GM21528 (cell line): ENCODE measurements at regions not wholly inside any gene's neighbourhood (a gene's known extent, or its start where the extent isn't known, plus 50 kb on each side); places are given as distances from the start of the nearest gene placed in this dataset.
"Not testable (repeated sequence)": the region's sequence is repeated elsewhere in the genome, so short reads cannot be mapped to it uniquely, and the experiment has no call there.

ENCODE experiments used
- ATAC-seq: cut with Tn5 transposase; IDR thresholded peaks from one replicate; pipeline ENCODE4 v1.9.1; 2021; ENCODE audit warnings: mild to moderate bottlenecking, moderate library complexity; ENCODE audit not compliant: unreplicated experiment, low FRiP score

GRCh38 chr2:83112858-83113257 lies 1346.2 kb downstream of the SUCLG1 start:
- no peak for ATAC-seq

- no peak for ATAC-seq
Observed at GRCh38 chr2:83109284-83109683, 1349.8 kb downstream of the SUCLG1 start.

GRCh38 chr2:83106853-83107252 lies 1352.2 kb downstream of the SUCLG1 start:
- ATAC-seq, result no peak

- ATAC-seq, result no peak
Observed at GRCh38 chr2:83104202-83104601, 1354.9 kb downstream of the SUCLG1 start.

DNA sequence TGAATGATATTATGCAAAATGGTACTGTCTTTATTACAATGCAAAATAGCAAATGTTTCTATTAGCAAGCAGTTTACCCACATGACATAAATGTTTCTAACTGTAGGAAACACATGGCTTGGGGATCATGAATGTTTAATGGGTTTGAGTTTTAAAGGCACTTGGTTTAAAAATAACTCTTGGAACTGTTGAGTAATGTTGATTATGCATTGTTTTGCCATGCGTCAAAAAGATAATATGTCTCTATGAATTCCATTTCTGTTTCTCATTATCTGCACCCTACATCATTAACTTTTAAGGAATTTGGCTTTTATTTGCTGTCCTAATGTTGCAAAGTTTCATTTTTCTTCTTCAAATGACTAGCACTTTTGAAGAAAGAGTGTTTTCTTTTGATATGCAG lies 1355.5 kb downstream of the SUCLG1 start:
- ATAC-seq, result no peak

DNA sequence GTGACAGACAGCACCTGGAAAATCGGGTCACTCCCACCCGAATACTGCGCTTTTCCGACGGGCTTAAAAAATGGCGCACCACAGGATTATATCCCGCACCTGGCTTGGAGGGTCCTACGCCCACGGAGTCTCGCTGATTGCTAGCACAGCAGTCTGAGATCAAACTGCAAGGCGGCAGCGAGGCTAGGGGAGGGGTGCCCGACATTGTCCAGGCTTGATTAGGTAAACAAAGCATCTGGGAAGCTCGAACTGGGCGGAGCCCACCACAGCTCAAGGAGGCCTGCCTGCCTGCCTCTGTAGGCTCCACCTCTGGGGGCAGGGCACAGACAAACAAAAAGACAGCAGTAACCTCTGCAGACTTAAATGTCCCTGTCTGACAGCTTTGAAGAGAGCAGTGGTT lies 1370.0 kb downstream of the SUCLG1 start:
- not testable (repeated sequence) for ATAC-seq

GRCh38 chr2:83085869-83086268 lies 1373.2 kb downstream of the SUCLG1 start:
- no peak for ATAC-seq

GRCh38 chr2:83081826-83082690 lies 1377.0 kb downstream of the SUCLG1 start:
- no peak for ATAC-seq

- ATAC-seq, result no peak
Observed at GRCh38 chr2:83079007-83079406, 1380.1 kb downstream of the SUCLG1 start.

GRCh38 chr2:83072767-83073166 lies 1386.3 kb downstream of the SUCLG1 start:
- no peak for ATAC-seq

- ATAC-seq, result no peak
Observed at GRCh38 chr2:83071914-83072313, 1387.2 kb downstream of the SUCLG1 start.

- ATAC-seq, result no peak
Observed at GRCh38 chr2:83071352-83071751, 1387.7 kb downstream of the SUCLG1 start.

DNA sequence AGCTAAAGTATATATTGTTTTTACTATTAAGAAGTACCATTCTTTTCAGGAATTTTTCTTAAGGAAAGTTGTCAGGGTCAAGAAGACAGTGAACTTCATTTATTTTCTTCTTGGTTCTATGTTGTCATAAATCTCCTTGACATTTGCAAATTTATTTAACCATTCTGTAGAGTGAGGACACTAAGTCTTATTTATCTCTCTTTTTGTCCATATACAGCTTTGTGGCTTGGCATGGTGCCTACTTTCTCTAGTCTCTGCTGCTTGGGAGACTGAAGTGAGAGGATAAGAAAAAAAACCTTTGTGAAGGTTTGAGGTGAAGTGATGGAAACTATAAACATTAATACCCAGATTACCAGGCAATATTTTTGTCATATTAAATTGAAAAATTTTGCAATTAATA lies 1389.4 kb downstream of the SUCLG1 start:
- ATAC-seq, result no peak

DNA sequence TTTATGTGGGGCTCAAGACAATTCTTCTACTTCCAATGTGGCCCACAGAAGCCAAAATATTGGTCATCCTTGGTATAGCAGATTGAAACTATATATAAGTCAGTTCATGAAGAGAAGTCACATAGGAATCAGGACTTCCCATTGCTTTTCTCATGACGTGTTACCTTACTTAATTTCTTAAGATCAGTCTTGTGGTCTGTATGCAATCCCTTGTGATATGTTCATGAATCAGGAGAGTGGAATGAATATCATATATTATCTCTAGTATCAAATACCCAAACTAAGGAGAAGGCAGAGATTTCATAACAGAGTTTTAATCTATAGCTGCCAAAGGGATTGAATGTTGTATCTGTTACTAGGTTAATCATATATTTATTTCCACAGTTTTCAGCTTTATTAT lies 1390.4 kb downstream of the SUCLG1 start:
- ATAC-seq, result no peak

GRCh38 chr2:83067947-83068346 lies 1391.1 kb downstream of the SUCLG1 start:
- ATAC-seq, result no peak

GRCh38 chr2:83063933-83064332 lies 1395.1 kb downstream of the SUCLG1 start:
- no peak for ATAC-seq

GRCh38 chr2:83063511-83063910 lies 1395.6 kb downstream of the SUCLG1 start:
- ATAC-seq, result no peak

- no peak for ATAC-seq
Observed at GRCh38 chr2:83058683-83059082, 1400.4 kb downstream of the SUCLG1 start.

DNA sequence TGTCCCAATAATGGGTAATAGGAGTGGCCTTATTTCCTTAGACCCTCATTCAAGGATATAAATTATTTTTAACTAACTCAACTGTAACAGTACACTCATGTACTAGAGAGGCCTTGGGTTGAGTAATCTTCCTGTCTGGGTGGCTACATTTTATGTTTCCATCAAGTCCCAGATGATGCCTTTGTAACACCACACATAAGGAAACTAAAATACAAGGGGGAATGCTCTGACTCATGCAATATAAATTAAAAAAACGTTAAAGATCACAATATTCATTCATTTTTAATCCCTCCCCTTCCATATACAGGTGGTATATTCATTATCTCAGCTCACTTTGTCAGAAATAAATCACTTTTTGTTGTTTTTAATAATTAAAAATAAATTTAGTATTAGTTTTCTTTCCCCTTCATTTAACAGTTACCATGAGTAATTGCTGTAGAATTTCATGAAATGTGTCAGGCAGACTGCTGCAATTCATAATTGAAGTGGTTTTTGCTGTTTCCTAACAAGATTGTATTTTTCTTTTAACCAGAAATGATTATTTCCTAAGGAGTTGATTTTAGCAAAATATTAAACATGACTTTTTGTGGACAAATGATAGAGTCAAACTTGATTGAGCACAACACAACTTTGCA lies 1403.6 kb downstream of the SUCLG1 start:
- no peak for ATAC-seq

DNA sequence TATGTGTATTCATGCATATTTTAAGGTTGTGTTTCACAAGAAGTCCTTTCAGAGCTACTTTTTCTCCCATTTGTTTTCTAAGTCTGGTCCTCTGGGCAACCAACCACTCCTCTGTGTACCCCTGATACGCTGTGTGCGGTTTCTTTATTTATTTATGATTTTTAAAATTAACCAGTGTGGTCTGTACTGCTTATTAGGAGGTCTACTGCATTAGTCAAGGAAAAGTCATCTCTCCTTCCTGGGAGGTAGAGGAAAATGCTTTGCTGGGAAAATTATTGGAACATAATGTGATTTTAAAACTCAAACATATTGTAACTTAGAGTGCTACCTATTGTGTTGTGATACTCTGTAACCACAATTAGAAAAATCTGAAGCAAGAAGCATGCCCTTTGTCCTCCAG lies 1404.3 kb downstream of the SUCLG1 start:
- no peak for ATAC-seq

- no peak for ATAC-seq
Observed at GRCh38 chr2:83051538-83052170, 1407.4 kb downstream of the SUCLG1 start.

- ATAC-seq, result no peak
Observed at GRCh38 chr2:83042053-83042452, 1417.0 kb downstream of the SUCLG1 start.
